Endodermal cell (in vitro differentiated cells): ENCODE measurements at regions not wholly inside any gene's neighbourhood (a gene's known extent, or its start where the extent isn't known, plus 50 kb on each side); places are given as distances from the start of the nearest gene placed in this dataset.

Experiments used
- DNase-seq: peaks from one replicate; pipeline ENCODE4 v3.0.0-alpha.2; 2017
- H3K27ac ChIP-seq: 2 replicates; pipeline ENCODE4 v1.5.1; 2013; ENCODE audit warnings: mild to moderate bottlenecking, low read depth, low read length, moderate library complexity
- H3K27me3 ChIP-seq: 2 replicates; pipeline ENCODE4 v1.6.1; 2013; ENCODE audit warnings: mild to moderate bottlenecking, low read length, moderate library complexity; ENCODE audit not compliant: insufficient read depth, control insufficient read depth, poor library complexity, severe bottlenecking
- H3K36me3 ChIP-seq: 2 replicates; pipeline ENCODE4 v1.7.0; 2013; ENCODE audit warnings: mild to moderate bottlenecking, low read length, moderate library complexity; ENCODE audit not compliant: control insufficient read depth, insufficient read depth
- H3K4me1 ChIP-seq: one replicate; pipeline ENCODE4 v1.7.0; 2013; ENCODE audit warnings: low read length; ENCODE audit not compliant: control insufficient read depth, insufficient read depth
- H3K4me3 ChIP-seq: 2 replicates; pipeline ENCODE4 v1.5.1; 2013; ENCODE audit warnings: mild to moderate bottlenecking, low read length, moderate library complexity
- H3K9ac ChIP-seq: 2 replicates; pipeline ENCODE4 v1.6.1; 2013; ENCODE audit warnings: mild to moderate bottlenecking, low read length, moderate library complexity; ENCODE audit not compliant: poor library complexity, severe bottlenecking; ENCODE audit errors: extremely low read depth
- H3K9me3 ChIP-seq: 2 replicates; pipeline ENCODE4 v1.6.1; 2013; ENCODE audit warnings: mild to moderate bottlenecking, low read length, moderate library complexity; ENCODE audit not compliant: control insufficient read depth
- H3K27ac Mint-ChIP-seq: 2 replicates; pipeline ENCODE4 v1.8.0; 2020; ENCODE audit warnings: mixed read lengths
- H3K27me3 Mint-ChIP-seq: 2 replicates; pipeline ENCODE4 v1.8.0; 2021; ENCODE audit warnings: mild to moderate bottlenecking, mixed read lengths; ENCODE audit not compliant: insufficient read depth
- H3K36me3 Mint-ChIP-seq: 2 replicates; pipeline ENCODE4 v1.8.0; 2020; ENCODE audit warnings: low read depth, mixed read lengths
- H3K4me1 Mint-ChIP-seq: 2 replicates; pipeline ENCODE4 v1.8.0; 2020; ENCODE audit warnings: mixed read lengths
- H3K4me3 Mint-ChIP-seq: 2 replicates; pipeline ENCODE4 v1.8.0; 2020; ENCODE audit warnings: mild to moderate bottlenecking, moderate library complexity, mixed read lengths
- H3K9me3 Mint-ChIP-seq: 2 replicates; pipeline ENCODE4 v1.8.0; 2020; ENCODE audit warnings: mild to moderate bottlenecking, mixed read lengths
- WGBS, 2 experiments: methylation state at CpG; one replicate each; pipeline versions ENCODE4 v1.1.5 to v1.1.7; 2013; ENCODE audit warnings: missing lambda C conversion rate in 2 of 2, mixed read lengths in 1 of 2; ENCODE audit not compliant: insufficient coverage in 1 of 2, insufficient read length in 1 of 2; 5-methylcytosine and 5-hydroxymethylcytosine counted together
- TF ChIP-seq, protein P1 (sequence below): fragments of 200-600 bp; sonication (generic); conservative IDR thresholded peaks from 2 replicates; pipeline ENCODE4 v1.5.0; 2021; ENCODE audit warnings: antibody characterized with exemption, mild to moderate bottlenecking

DNA sequence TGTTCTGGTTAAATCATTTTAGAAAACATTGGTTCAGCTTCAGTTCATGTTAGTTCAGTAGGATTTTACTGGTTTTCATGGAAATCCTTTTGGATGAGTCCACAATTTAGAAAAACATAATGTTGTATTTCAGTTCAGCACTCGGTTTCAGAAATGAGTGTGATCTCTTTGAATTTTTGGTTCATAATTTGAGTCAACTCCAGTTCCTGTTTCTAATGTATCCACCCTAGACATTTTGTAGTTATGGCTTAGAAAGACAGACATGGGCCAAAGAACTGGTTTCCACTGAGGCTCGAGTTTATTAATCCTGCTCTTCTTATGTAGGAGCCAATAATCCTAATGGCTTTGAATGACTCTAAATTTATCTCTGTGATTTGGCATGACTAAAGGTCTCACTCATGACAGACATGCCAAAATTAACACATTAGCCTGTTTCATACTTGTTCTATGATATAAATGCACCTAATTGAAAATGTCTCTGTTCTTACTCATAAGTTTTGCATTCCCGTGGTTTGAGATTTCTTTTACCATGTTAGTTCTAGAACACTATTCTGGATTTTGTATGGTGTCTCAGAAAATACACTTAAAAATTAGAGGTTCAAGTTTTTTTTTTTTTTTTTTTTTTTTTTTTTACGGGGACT, 82.3 kb upstream of the SPRED2 start:
- no peak overlapping the region for H3K27ac Mint-ChIP-seq

GRCh38 chr2:65512783-65513182, 80.4 kb upstream of the SPRED2 start:
- Histone ChIP-seq H3K27me3 (no peaks in the 10 kb centered on the region), H3K9me3 (peaks cover 3% of the 10 kb centered on the region), H3K4me3 (no peak overlapping the region), H3K9ac (no peak overlapping the region), H3K36me3 (no peaks in the 10 kb centered on the region), H3K4me1 (no peaks in the 10 kb centered on the region), H3K27ac (no peak overlapping the region)
- Mint-ChIP-seq H3K4me3 (no peak overlapping the region), H3K36me3 (no peaks in the 10 kb centered on the region), H3K27me3 (no peaks in the 10 kb centered on the region), H3K4me1 (no peaks in the 10 kb centered on the region), H3K27ac (no peak overlapping the region), H3K9me3 (no peaks in the 10 kb centered on the region)
- DNase-seq = no peak
- TF ChIP-seq, protein P1, sequence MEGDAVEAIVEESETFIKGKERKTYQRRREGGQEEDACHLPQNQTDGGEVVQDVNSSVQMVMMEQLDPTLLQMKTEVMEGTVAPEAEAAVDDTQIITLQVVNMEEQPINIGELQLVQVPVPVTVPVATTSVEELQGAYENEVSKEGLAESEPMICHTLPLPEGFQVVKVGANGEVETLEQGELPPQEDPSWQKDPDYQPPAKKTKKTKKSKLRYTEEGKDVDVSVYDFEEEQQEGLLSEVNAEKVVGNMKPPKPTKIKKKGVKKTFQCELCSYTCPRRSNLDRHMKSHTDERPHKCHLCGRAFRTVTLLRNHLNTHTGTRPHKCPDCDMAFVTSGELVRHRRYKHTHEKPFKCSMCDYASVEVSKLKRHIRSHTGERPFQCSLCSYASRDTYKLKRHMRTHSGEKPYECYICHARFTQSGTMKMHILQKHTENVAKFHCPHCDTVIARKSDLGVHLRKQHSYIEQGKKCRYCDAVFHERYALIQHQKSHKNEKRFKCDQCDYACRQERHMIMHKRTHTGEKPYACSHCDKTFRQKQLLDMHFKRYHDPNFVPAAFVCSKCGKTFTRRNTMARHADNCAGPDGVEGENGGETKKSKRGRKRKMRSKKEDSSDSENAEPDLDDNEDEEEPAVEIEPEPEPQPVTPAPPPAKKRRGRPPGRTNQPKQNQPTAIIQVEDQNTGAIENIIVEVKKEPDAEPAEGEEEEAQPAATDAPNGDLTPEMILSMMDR = no peak
- 89 to 100% methylated on average over 1 to 5 of the region's 5 CpGs for WGBS, 2 experiments

More for the DNA sequence above, 82.3 kb upstream of the SPRED2 start:
- DNase-seq = no peak
- Histone ChIP-seq H3K4me1 (no peaks in the 10 kb centered on the region), H3K36me3 (no peaks in the 10 kb centered on the region), H3K9ac (no peak overlapping the region), H3K27me3 (no peaks in the 10 kb centered on the region), H3K9me3 (peaks cover 4% of the 10 kb centered on the region), H3K4me3 (no peak overlapping the region), H3K27ac (no peak overlapping the region)
- 92 to 100% methylated on average over 3 of the region's 4 CpGs for WGBS, 2 experiments
- Mint-ChIP-seq H3K4me1 (no peaks in the 10 kb centered on the region), H3K36me3 (no peaks in the 10 kb centered on the region), H3K4me3 (no peak overlapping the region), H3K9me3 (peaks cover 5% of the 10 kb centered on the region), H3K27me3 (no peaks in the 10 kb centered on the region)
- TF ChIP-seq, protein P1 = no peak

GRCh38 chr2:65511306-65511705, 78.9 kb upstream of the SPRED2 start:
- Mint-ChIP-seq H3K4me1 (no peaks in the 10 kb centered on the region), H3K9me3 (no peaks in the 10 kb centered on the region), H3K27ac (no peak overlapping the region), H3K27me3 (no peaks in the 10 kb centered on the region), H3K36me3 (no peaks in the 10 kb centered on the region), H3K4me3 (no peak overlapping the region)
- no peak overlapping the region for H3K9ac ChIP-seq
- no peaks in the 10 kb centered on the region for H3K27me3 ChIP-seq
- peaks cover 5% of the 10 kb centered on the region for H3K9me3 ChIP-seq
- H3K27ac ChIP-seq = no peak overlapping the region
- no peaks in the 10 kb centered on the region for H3K4me1 ChIP-seq
- TF ChIP-seq, protein P1 = no peak
- H3K4me3 ChIP-seq = no peak overlapping the region
- no peaks in the 10 kb centered on the region for H3K36me3 ChIP-seq
- 100% methylated on average over 1 of the region's 2 CpGs; no CpG with 5 or more reads in 1 of the 2 experiments for WGBS, 2 experiments
- DNase-seq = no peak
